ENCODE measurements at regions not wholly inside any gene's neighbourhood (a gene's known extent, or its start where the extent isn't known, plus 50 kb on each side); places are given as distances from the start of the nearest gene placed in this dataset.

- H3K4me3 ChIP-seq (ENCODE audit: low read depth, low read length): no peak overlapping the region
- no peak for DNase-seq (ENCODE audit: low read depth)
- TF ChIP-seq CTCF (IDR thresholded peaks at IDR 0.05; ENCODE audit: insufficient read depth, low read depth, low read length, missing control alignments): no peak
Measured at GRCh38 chr12:32952681-32953080, 56.1 kb upstream of the PKP2 start.

GRCh38 chr12:32949815-32950214, 53.2 kb upstream of the PKP2 start:
- TF ChIP-seq CTCF (IDR thresholded peaks at IDR 0.05; ENCODE audit: insufficient read depth, low read depth, low read length, missing control alignments): no peak

GRCh38 chr12:32947206-32948067, 50.9 kb upstream of the PKP2 start:
- H3K4me3 ChIP-seq (ENCODE audit: low read depth, low read length): no peak overlapping the region
- no peak for DNase-seq (ENCODE audit: low read depth)
- peak; percentile 2 for TF ChIP-seq CTCF (IDR thresholded peaks at IDR 0.05; ENCODE audit: insufficient read depth, low read depth, low read length, missing control alignments)

More at GRCh38 chr12:32949815-32950214, 53.2 kb upstream of the PKP2 start:
- DNase-seq (ENCODE audit: low read depth): no peak
- no peak overlapping the region for H3K4me3 ChIP-seq (ENCODE audit: low read depth, low read length)

- no peak overlapping the region for H3K4me3 ChIP-seq (ENCODE audit: low read depth, low read length)
- TF ChIP-seq CTCF (IDR thresholded peaks at IDR 0.05; ENCODE audit: insufficient read depth, low read depth, low read length, missing control alignments): no peak
- no peak for DNase-seq (ENCODE audit: low read depth)
Measured at GRCh38 chr12:32946504-32947131, 50.0 kb upstream of the PKP2 start.

Data from GM12865 (cell line).